OCI-LY7 (cell line): ENCODE measurements at regions not wholly inside any gene's neighbourhood (a gene's known extent, or its start where the extent isn't known, plus 50 kb on each side); places are given as distances from the start of the nearest gene placed in this dataset.

Experiments used
- EZH2phosphoT487 ChIP-seq: fragments of 200-600 bp; sonication (generic); IDR thresholded peaks from 2 replicates; pipeline ENCODE4 v1.6.1; 2018; ENCODE audit warnings: low read depth, borderline replicate concordance, mild to moderate bottlenecking, mixed run types, antibody characterized with exemption, low read length, moderate library complexity, mixed read lengths
- TF ChIP-seq, protein P1 (sequence below): fragments of 200-600 bp; sonication (generic); conservative IDR thresholded peaks from 2 replicates; pipeline ENCODE4 v1.5.1; 2014; ENCODE audit warnings: mild to moderate bottlenecking, antibody characterized with exemption, low read length, moderate library complexity, mixed read lengths

DNA sequence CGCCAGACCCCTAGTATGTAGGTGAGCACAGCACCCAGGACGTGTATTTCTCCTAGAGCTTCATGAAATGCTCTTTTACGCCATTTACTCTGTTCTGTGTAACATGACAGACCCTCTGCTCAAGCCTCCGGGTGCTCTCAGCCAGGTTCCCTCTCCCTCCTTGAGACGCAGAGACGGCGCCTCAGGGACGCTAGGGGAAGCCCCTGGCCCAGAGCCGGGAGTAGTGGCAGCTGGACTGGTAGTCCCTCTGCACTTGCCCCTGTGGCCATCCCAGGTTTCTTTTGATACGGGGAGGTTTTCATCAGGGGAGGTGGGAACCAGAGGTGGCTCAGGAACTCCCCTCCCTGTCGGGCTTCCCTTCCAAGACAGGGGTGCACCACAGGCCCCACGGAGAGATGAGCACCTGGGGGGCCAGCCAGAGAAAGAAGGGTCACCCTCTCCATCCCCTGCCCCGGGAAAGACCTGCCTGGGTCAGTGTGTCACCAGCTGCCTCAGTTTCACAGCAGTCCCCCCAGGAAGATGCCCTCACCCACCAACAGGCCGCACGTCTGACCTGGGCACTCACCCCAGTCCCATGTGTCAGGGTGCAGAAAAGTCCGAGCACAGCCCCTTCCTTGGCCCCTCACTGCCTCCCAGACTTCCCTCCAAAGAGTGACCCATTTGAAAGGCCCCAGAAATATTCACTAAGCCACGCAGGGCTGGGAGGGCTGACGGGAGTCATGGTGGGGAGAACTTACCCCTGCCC lies 58.1 kb upstream of the AFDN start:
- TF ChIP-seq, protein P1, sequence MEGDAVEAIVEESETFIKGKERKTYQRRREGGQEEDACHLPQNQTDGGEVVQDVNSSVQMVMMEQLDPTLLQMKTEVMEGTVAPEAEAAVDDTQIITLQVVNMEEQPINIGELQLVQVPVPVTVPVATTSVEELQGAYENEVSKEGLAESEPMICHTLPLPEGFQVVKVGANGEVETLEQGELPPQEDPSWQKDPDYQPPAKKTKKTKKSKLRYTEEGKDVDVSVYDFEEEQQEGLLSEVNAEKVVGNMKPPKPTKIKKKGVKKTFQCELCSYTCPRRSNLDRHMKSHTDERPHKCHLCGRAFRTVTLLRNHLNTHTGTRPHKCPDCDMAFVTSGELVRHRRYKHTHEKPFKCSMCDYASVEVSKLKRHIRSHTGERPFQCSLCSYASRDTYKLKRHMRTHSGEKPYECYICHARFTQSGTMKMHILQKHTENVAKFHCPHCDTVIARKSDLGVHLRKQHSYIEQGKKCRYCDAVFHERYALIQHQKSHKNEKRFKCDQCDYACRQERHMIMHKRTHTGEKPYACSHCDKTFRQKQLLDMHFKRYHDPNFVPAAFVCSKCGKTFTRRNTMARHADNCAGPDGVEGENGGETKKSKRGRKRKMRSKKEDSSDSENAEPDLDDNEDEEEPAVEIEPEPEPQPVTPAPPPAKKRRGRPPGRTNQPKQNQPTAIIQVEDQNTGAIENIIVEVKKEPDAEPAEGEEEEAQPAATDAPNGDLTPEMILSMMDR, result no peak
- TF ChIP-seq EZH2phosphoT487, result no peak
